ENCODE measurements at regions not wholly inside any gene's neighbourhood (a gene's known extent, or its start where the extent isn't known, plus 50 kb on each side); places are given as distances from the start of the nearest gene placed in this dataset.

DNA sequence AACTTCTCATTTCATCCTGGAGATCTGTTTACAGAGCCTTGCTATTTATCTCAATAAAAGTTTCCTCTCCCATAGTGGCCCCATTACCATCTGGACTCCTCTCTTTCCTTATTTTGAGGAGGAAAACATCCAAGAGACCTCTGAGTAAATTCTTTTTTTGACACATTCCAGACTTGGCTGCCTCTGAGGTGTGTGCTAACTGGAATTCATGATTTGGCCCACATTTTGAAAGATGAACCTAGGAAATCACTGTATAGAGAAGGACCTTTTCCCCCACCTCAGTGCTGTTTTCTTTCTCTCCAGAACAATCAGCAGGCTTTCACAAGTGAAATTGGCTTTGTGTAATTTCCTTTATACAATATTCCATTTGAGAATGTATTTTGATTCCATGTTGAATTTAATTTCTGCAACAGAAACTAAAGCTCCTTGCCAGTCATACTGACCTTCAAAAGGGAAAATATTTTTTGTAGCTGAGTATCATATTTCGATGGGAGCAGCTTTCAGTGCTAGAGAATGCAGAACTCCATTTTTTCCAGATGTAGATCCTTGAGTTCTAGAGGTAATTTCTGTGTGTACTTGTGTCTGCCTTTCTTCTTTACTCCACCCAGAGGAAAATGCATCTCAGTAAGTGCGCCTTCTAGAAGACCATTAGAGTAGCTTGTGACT is 244.9 kb upstream of the RGS6 start:
- Histone ChIP-seq H3K27me3 (ENCODE audit: low read length) (no peaks in the 10 kb centered on the region; the same call in 1 of the 2 replicates), H3K36me3 (ENCODE audit: insufficient read depth, low read length) (no peaks in the 10 kb centered on the region)
- DNase-seq = no peak

DNA sequence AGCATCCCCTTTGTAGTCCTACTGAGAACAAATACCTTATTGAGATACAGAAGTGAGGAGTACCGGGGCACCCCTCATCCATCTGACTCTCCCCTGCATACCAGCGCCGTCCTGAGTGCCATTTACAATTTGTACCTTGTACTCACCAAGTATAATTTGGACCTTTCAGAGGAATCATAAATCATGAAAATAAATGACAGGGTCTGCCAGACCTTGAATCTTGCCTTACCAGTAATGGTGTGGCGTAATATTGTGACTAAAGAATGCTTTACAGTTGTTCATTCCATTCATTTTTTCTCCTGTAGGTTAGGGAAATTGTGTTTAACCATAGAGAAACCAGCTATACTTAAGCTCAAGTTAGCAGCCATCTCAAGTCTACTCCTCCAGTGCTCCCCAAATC is 243.7 kb upstream of the RGS6 start:
- H3K9ac ChIP-seq (ENCODE audit: low read length) = no peak overlapping the region
- H3K9me3 ChIP-seq (ENCODE audit: low read length) = no peaks in the 10 kb centered on the region
- no peaks in the 10 kb centered on the region; the same call in 1 of the 2 replicates for H3K27me3 ChIP-seq (ENCODE audit: low read length)
- no peaks in the 10 kb centered on the region for H3K9me2 ChIP-seq (replicated peaks; ENCODE audit: insufficient read depth, low read length)
- H3K79me2 ChIP-seq (ENCODE audit: low read length) = no peaks in the 10 kb centered on the region
- peaks cover 6% of the 10 kb centered on the region for H3K4me1 ChIP-seq (ENCODE audit: low read length)
- no peak for DNase-seq
- no peak overlapping the region for H3K4me3 ChIP-seq (ENCODE audit: low read length)
- H3K4me2 ChIP-seq (ENCODE audit: low read depth, low read length, poor library complexity, severe bottlenecking) = no peak overlapping the region
- no peaks in the 10 kb centered on the region for H4K20me1 ChIP-seq (ENCODE audit: insufficient read depth, low read depth, low read length)
- H2AFZ ChIP-seq (ENCODE audit: low read length) = no peak overlapping the region
- H3K27ac ChIP-seq (ENCODE audit: low read length) = no peak overlapping the region
- H3K36me3 ChIP-seq (ENCODE audit: insufficient read depth, low read length) = no peaks in the 10 kb centered on the region

More for the DNA sequence above, 244.9 kb upstream of the RGS6 start:
- H3K9ac ChIP-seq (ENCODE audit: low read length) = no peak overlapping the region
- H3K4me2 ChIP-seq (ENCODE audit: low read depth, low read length, poor library complexity, severe bottlenecking) = no peak overlapping the region
- no peaks in the 10 kb centered on the region for H3K9me2 ChIP-seq (replicated peaks; ENCODE audit: insufficient read depth, low read length)
- no peaks in the 10 kb centered on the region for H3K79me2 ChIP-seq (ENCODE audit: low read length)
- no peak overlapping the region for H3K27ac ChIP-seq (ENCODE audit: low read length)
- no peak overlapping the region for H2AFZ ChIP-seq (ENCODE audit: low read length)
- no peaks in the 10 kb centered on the region for H3K9me3 ChIP-seq (ENCODE audit: low read length)
- peaks cover 6% of the 10 kb centered on the region for H3K4me1 ChIP-seq (ENCODE audit: low read length)
- H4K20me1 ChIP-seq (ENCODE audit: insufficient read depth, low read depth, low read length) = no peaks in the 10 kb centered on the region
- H3K4me3 ChIP-seq (ENCODE audit: low read length) = no peak overlapping the region

DNA sequence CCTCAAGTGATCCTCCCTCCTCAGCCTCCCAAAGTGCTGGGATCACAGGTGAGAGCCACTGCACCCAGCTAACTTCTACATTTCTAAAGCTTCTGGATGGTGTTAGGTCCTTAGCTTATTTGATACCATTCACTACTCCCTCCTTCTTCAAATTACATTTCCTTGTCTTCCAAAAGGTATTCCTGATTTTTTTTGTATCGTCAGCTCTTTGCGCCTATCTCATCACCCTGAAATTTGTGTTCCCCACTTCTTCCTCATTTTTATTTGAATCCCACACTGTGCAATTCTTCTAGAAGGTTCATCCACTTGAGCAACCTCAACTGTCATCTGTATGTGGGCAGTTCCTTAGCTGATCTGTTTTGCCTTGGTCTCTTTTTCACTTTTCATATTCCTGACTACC is 241.8 kb upstream of the RGS6 start:
- no peak for DNase-seq
- peaks cover 6% of the 10 kb centered on the region for H3K4me1 ChIP-seq (ENCODE audit: low read length)
- H3K4me3 ChIP-seq (ENCODE audit: low read length) = no peak overlapping the region
- no peaks in the 10 kb centered on the region; the same call in 1 of the 2 replicates for H3K27me3 ChIP-seq (ENCODE audit: low read length)
- H3K27ac ChIP-seq (ENCODE audit: low read length) = no peak overlapping the region
- no peaks in the 10 kb centered on the region for H3K9me2 ChIP-seq (replicated peaks; ENCODE audit: insufficient read depth, low read length)
- no peak overlapping the region for H2AFZ ChIP-seq (ENCODE audit: low read length)
- H3K9me3 ChIP-seq (ENCODE audit: low read length) = no peaks in the 10 kb centered on the region
- no peaks in the 10 kb centered on the region for H3K79me2 ChIP-seq (ENCODE audit: low read length)
- H3K4me2 ChIP-seq (ENCODE audit: low read depth, low read length, poor library complexity, severe bottlenecking) = no peak overlapping the region
- H4K20me1 ChIP-seq (ENCODE audit: insufficient read depth, low read depth, low read length) = no peaks in the 10 kb centered on the region
- no peak overlapping the region for H3K9ac ChIP-seq (ENCODE audit: low read length)
- no peaks in the 10 kb centered on the region for H3K36me3 ChIP-seq (ENCODE audit: insufficient read depth, low read length)

DNA sequence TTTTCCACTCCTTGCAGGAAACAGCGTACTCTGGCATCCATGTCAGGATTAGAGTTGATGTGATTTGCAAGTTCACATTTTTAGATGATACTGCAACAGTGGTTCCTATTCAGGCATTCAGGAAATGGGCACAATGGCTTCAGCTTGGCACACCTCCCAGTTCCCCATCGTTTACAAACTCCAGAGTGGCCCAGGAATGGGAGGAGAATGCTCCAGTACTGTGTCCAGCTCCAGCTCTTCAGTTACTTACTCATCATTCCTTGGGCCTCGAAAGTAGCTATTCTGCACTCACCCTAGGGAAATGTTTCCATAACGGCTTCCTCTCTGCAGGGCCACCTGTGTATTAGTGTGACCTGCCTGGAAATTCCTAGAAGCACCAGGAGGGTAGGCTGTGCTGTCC is 239.7 kb upstream of the RGS6 start:
- H3K36me3 ChIP-seq (ENCODE audit: insufficient read depth, low read length) = no peaks in the 10 kb centered on the region
- no peak for DNase-seq
- H4K20me1 ChIP-seq (ENCODE audit: insufficient read depth, low read depth, low read length) = no peaks in the 10 kb centered on the region
- H3K9me2 ChIP-seq (replicated peaks; ENCODE audit: insufficient read depth, low read length) = no peaks in the 10 kb centered on the region
- no peaks in the 10 kb centered on the region for H3K79me2 ChIP-seq (ENCODE audit: low read length)
- H3K4me2 ChIP-seq (ENCODE audit: low read depth, low read length, poor library complexity, severe bottlenecking) = no peak overlapping the region
- no peaks in the 10 kb centered on the region for H3K9me3 ChIP-seq (ENCODE audit: low read length)
- peaks cover 6% of the 10 kb centered on the region for H3K4me1 ChIP-seq (ENCODE audit: low read length)
- no peak overlapping the region for H2AFZ ChIP-seq (ENCODE audit: low read length)
- H3K27ac ChIP-seq (ENCODE audit: low read length) = no peak overlapping the region
- H3K27me3 ChIP-seq (ENCODE audit: low read length) = no peaks in the 10 kb centered on the region; the same call in 1 of the 2 replicates
- no peak overlapping the region for H3K4me3 ChIP-seq (ENCODE audit: low read length)
- no peak overlapping the region for H3K9ac ChIP-seq (ENCODE audit: low read length)

DNA sequence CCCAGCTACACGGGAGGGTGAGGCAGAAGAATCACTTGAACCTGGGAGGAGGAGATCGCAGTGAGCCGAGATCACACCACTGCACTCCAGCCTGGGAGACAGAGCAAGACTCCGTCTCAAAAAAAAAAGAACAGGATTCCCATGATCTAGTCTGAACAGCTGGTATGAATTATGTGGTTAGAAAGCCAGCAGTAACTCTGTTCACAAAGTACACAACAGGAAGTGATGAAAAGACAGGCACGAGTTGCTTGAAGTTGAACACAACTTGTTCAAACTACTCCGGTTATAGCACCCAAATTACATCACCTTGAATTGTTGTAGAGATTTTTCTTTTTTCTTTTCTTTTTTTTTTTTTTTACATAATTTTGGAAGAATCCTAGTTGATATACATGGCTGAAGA is 238.8 kb upstream of the RGS6 start:
- no peak for DNase-seq
- Histone ChIP-seq H3K4me2 (ENCODE audit: low read depth, low read length, poor library complexity, severe bottlenecking) (no peak overlapping the region), H3K36me3 (ENCODE audit: insufficient read depth, low read length) (no peaks in the 10 kb centered on the region), H3K27me3 (ENCODE audit: low read length) (no peaks in the 10 kb centered on the region; the same call in 1 of the 2 replicates), H2AFZ (ENCODE audit: low read length) (no peak overlapping the region), H3K79me2 (ENCODE audit: low read length) (no peaks in the 10 kb centered on the region), H3K27ac (ENCODE audit: low read length) (no peak overlapping the region), H3K9me2 (replicated peaks; ENCODE audit: insufficient read depth, low read length) (no peaks in the 10 kb centered on the region), H3K4me1 (ENCODE audit: low read length) (peaks cover 6% of the 10 kb centered on the region), H3K9me3 (ENCODE audit: low read length) (no peaks in the 10 kb centered on the region), H3K4me3 (ENCODE audit: low read length) (no peak overlapping the region), H3K9ac (ENCODE audit: low read length) (no peak overlapping the region), H4K20me1 (ENCODE audit: insufficient read depth, low read depth, low read length) (no peaks in the 10 kb centered on the region)

DNA sequence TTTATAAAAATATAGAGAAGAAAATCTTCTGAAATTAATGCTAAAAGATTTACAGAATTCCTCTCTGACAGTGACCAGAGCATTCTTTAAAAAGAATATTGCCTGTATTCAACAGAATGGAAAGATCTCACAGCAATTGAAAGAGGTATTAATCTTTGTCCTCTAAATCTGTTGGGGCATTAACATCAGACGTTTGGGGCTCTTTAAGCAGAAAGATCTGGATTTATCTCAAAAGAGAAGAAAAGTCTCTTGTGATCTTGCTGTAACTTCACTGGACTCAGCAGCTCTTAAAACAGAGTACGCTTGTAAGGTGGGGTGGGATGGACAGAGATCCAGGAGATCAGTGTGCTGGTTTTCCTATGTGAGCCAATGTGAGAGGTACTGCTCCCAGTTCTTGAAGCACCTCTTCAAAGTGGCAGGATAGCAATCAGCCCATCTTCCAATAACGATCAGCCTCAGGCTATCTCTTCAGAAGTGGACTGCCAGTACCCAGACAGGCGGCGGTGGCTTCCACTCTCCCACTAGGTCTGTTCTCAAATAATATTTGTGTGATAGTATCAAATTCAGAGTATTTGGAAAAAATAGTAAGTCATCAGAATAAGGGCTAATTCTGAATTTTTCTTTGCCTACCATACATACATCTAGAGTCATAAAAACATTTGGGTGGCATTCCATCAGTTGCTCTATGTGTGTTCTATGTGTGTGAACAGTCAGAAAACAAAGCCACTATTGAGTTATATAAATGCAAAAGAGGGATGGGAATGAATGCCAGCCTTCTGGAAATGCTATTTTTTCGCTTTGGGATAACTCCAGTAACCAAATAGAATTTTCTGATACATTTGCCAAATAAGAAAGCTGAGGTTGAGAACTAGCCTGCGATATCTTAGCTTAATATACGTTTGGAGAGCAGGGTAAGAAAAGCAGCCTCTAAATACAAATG is 237.4 kb upstream of the RGS6 start:
- no peaks in the 10 kb centered on the region for H3K9me3 ChIP-seq (ENCODE audit: low read length)
- H3K79me2 ChIP-seq (ENCODE audit: low read length) = no peaks in the 10 kb centered on the region
- H3K4me1 ChIP-seq (ENCODE audit: low read length) = no peaks in the 10 kb centered on the region
- H3K36me3 ChIP-seq (ENCODE audit: insufficient read depth, low read length) = no peaks in the 10 kb centered on the region
- H3K9ac ChIP-seq (ENCODE audit: low read length) = no peak overlapping the region
- H3K4me3 ChIP-seq (ENCODE audit: low read length) = no peak overlapping the region
- no peaks in the 10 kb centered on the region for H4K20me1 ChIP-seq (ENCODE audit: insufficient read depth, low read depth, low read length)
- no peak overlapping the region for H3K27ac ChIP-seq (ENCODE audit: low read length)
- DNase-seq = no peak
- no peak overlapping the region for H3K4me2 ChIP-seq (ENCODE audit: low read depth, low read length, poor library complexity, severe bottlenecking)
- H2AFZ ChIP-seq (ENCODE audit: low read length) = no peak overlapping the region
- no peaks in the 10 kb centered on the region; the same call in 1 of the 2 replicates for H3K27me3 ChIP-seq (ENCODE audit: low read length)
- H3K9me2 ChIP-seq (replicated peaks; ENCODE audit: insufficient read depth, low read length) = no peaks in the 10 kb centered on the region

DNA sequence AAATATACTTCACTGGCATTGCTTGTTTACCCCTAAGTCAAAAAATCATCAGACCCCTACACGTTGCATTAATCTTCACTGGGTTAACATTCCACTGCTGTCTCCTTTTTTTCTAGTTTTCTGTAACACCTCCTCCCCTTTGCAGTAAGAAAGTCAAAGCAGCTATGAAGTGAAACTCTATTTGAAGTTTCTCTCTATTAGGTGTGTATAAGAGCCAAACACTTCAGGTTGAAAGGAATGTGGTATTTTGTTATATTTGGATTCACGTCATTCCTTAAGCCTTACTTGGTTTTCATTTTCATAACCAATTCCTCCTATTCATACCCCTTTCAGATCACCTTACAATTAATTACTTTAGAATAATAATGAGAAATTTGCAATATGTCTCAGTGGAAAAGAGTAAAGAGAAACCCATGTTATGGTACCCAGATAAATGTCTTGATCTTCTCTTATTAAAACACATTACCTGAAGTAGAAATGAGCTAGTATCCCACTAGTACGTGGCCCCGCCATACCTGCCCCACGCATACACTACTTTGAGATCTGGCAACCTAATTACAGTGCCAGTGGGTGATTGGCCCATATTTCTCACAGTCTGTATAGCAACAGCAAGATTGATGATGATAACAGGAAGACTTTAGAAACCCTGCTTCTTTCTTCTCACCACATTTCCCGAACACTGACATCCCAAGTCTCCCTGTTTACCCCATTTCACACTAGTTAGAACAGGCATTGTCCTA is 236.4 kb upstream of the RGS6 start:
- no peak overlapping the region for H3K4me2 ChIP-seq (ENCODE audit: low read depth, low read length, poor library complexity, severe bottlenecking)
- H3K9me3 ChIP-seq (ENCODE audit: low read length) = no peaks in the 10 kb centered on the region
- H3K4me1 ChIP-seq (ENCODE audit: low read length) = no peaks in the 10 kb centered on the region
- H3K36me3 ChIP-seq (ENCODE audit: insufficient read depth, low read length) = no peaks in the 10 kb centered on the region
- H3K79me2 ChIP-seq (ENCODE audit: low read length) = no peaks in the 10 kb centered on the region
- no peak overlapping the region for H3K27ac ChIP-seq (ENCODE audit: low read length)
- no peaks in the 10 kb centered on the region; the same call in 1 of the 2 replicates for H3K27me3 ChIP-seq (ENCODE audit: low read length)
- no peaks in the 10 kb centered on the region for H3K9me2 ChIP-seq (replicated peaks; ENCODE audit: insufficient read depth, low read length)
- no peak overlapping the region for H2AFZ ChIP-seq (ENCODE audit: low read length)
- DNase-seq = no peak
- H3K4me3 ChIP-seq (ENCODE audit: low read length) = no peak overlapping the region
- H4K20me1 ChIP-seq (ENCODE audit: insufficient read depth, low read depth, low read length) = no peaks in the 10 kb centered on the region
- H3K9ac ChIP-seq (ENCODE audit: low read length) = no peak overlapping the region

DNA sequence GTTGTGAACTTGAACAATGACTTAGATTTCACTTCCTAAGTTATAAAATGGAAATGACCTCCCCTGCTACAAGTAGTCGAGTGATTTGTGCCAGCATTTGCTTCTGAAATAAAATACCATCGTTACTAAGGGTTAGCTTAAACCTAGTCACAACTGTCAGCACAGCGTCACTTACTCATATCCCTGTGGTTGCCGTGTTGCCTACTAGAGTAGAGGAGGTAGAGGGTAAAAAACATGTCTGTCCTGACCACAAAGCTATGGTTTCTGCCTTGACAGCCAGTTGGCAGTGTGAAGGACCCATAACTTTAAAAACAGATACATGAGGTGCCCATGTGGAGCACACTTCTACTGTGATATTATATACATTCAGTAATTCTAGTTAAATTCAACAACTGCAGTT is 234.2 kb upstream of the RGS6 start:
- no peaks in the 10 kb centered on the region for H3K9me3 ChIP-seq (ENCODE audit: low read length)
- no peaks in the 10 kb centered on the region for H4K20me1 ChIP-seq (ENCODE audit: insufficient read depth, low read depth, low read length)
- no peak overlapping the region for H3K27ac ChIP-seq (ENCODE audit: low read length)
- no peak for DNase-seq
- no peak overlapping the region for H2AFZ ChIP-seq (ENCODE audit: low read length)
- no peak overlapping the region for H3K4me2 ChIP-seq (ENCODE audit: low read depth, low read length, poor library complexity, severe bottlenecking)
- H3K9me2 ChIP-seq (replicated peaks; ENCODE audit: insufficient read depth, low read length) = no peaks in the 10 kb centered on the region
- H3K27me3 ChIP-seq (ENCODE audit: low read length) = no peaks in the 10 kb centered on the region
- H3K9ac ChIP-seq (ENCODE audit: low read length) = no peak overlapping the region
- no peaks in the 10 kb centered on the region for H3K4me1 ChIP-seq (ENCODE audit: low read length)
- no peaks in the 10 kb centered on the region for H3K36me3 ChIP-seq (ENCODE audit: insufficient read depth, low read length)
- no peaks in the 10 kb centered on the region for H3K79me2 ChIP-seq (ENCODE audit: low read length)
- no peak overlapping the region for H3K4me3 ChIP-seq (ENCODE audit: low read length)
